ENCODE measurements at regions not wholly inside any gene's neighbourhood (a gene's known extent, or its start where the extent isn't known, plus 50 kb on each side); places are given as distances from the start of the nearest gene placed in this dataset.
"Not testable (repeated sequence)": the region's sequence is repeated elsewhere in the genome, so short reads cannot be mapped to it uniquely, and the experiment has no call there.

- no peaks in the 10 kb centered on the region for H3K27me3 ChIP-seq (ENCODE audit: insufficient read depth, low read length)
- H2AFZ ChIP-seq (ENCODE audit: low read length, unreplicated experiment) = no peak overlapping the region
- no peak overlapping the region for H3K27ac ChIP-seq (ENCODE audit: low read depth, low read length)
- H3K36me3 ChIP-seq (ENCODE audit: insufficient read depth, low read length) = no peaks in the 10 kb centered on the region
- H3K4me3 ChIP-seq (ENCODE audit: low read depth, low read length) = no peak overlapping the region
- no peaks in the 10 kb centered on the region for H3K4me1 ChIP-seq (ENCODE audit: control insufficient read depth, insufficient read depth, low read length, unreplicated experiment)
- no peaks in the 10 kb centered on the region for H3K79me2 ChIP-seq (ENCODE audit: control insufficient read depth, insufficient read depth, low read length, unreplicated experiment)
Measured at GRCh38 chr11:50178737-50179136, 146.1 kb downstream of the OR4C45 start.

DNA sequence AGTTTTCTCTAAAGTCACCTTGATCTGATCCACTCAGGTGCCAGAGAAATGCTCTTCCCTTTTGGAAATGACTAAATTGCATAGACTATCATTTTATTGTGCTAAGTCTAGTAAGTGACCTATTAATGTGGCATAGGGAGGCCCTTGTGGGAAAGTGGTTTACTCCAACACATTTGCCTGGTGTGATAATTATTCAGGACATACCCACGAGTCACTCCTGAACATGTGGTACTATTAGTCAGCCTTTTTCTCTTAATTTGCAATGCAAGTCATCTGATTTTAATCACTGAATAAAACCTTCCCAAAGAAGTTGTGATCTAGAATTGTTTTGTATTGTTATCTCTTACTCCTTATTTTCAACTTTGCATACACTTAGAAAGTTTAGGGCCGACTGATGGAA, 148.7 kb downstream of the OR4C45 start:
- no peaks in the 10 kb centered on the region for H3K4me1 ChIP-seq (ENCODE audit: control insufficient read depth, insufficient read depth, low read length, unreplicated experiment)
- no peaks in the 10 kb centered on the region for H3K79me2 ChIP-seq (ENCODE audit: control insufficient read depth, insufficient read depth, low read length, unreplicated experiment)
- H2AFZ ChIP-seq (ENCODE audit: low read length, unreplicated experiment) = no peak overlapping the region
- H3K36me3 ChIP-seq (ENCODE audit: insufficient read depth, low read length) = no peaks in the 10 kb centered on the region
- no peak overlapping the region for H3K27ac ChIP-seq (ENCODE audit: low read depth, low read length)
- H3K4me3 ChIP-seq (ENCODE audit: low read depth, low read length) = no peak overlapping the region
- no peaks in the 10 kb centered on the region for H3K27me3 ChIP-seq (ENCODE audit: insufficient read depth, low read length)

- no peaks in the 10 kb centered on the region for H3K79me2 ChIP-seq (ENCODE audit: control insufficient read depth, insufficient read depth, low read length, unreplicated experiment)
- H3K27me3 ChIP-seq (ENCODE audit: insufficient read depth, low read length) = no peaks in the 10 kb centered on the region
- H3K4me1 ChIP-seq (ENCODE audit: control insufficient read depth, insufficient read depth, low read length, unreplicated experiment) = no peaks in the 10 kb centered on the region
- no peak overlapping the region for H2AFZ ChIP-seq (ENCODE audit: low read length, unreplicated experiment)
- no peak overlapping the region for H3K27ac ChIP-seq (ENCODE audit: low read depth, low read length)
- no peak overlapping the region for H3K4me3 ChIP-seq (ENCODE audit: low read depth, low read length)
- no peaks in the 10 kb centered on the region for H3K36me3 ChIP-seq (ENCODE audit: insufficient read depth, low read length)
Measured at GRCh38 chr11:50182486-50182885, 149.8 kb downstream of the OR4C45 start.

GRCh38 chr11:50183170-50183569, 150.5 kb downstream of the OR4C45 start:
- H3K4me1 ChIP-seq (ENCODE audit: control insufficient read depth, insufficient read depth, low read length, unreplicated experiment); H3K79me2 ChIP-seq (ENCODE audit: control insufficient read depth, insufficient read depth, low read length, unreplicated experiment); H2AFZ ChIP-seq (ENCODE audit: low read length, unreplicated experiment); H3K27me3 ChIP-seq (ENCODE audit: insufficient read depth, low read length); H3K27ac ChIP-seq (ENCODE audit: low read depth, low read length); H3K4me3 ChIP-seq (ENCODE audit: low read depth, low read length); H3K36me3 ChIP-seq (ENCODE audit: insufficient read depth, low read length): not testable (repeated sequence)

GRCh38 chr11:50186146-50186545, 153.5 kb downstream of the OR4C45 start:
- H2AFZ ChIP-seq (ENCODE audit: low read length, unreplicated experiment) = no peak overlapping the region
- H3K79me2 ChIP-seq (ENCODE audit: control insufficient read depth, insufficient read depth, low read length, unreplicated experiment) = no peaks in the 10 kb centered on the region
- no peak overlapping the region for H3K4me3 ChIP-seq (ENCODE audit: low read depth, low read length)
- H3K27me3 ChIP-seq (ENCODE audit: insufficient read depth, low read length) = no peaks in the 10 kb centered on the region
- no peak overlapping the region for H3K27ac ChIP-seq (ENCODE audit: low read depth, low read length)
- H3K36me3 ChIP-seq (ENCODE audit: insufficient read depth, low read length) = no peaks in the 10 kb centered on the region
- H3K4me1 ChIP-seq (ENCODE audit: control insufficient read depth, insufficient read depth, low read length, unreplicated experiment) = no peaks in the 10 kb centered on the region

DNA sequence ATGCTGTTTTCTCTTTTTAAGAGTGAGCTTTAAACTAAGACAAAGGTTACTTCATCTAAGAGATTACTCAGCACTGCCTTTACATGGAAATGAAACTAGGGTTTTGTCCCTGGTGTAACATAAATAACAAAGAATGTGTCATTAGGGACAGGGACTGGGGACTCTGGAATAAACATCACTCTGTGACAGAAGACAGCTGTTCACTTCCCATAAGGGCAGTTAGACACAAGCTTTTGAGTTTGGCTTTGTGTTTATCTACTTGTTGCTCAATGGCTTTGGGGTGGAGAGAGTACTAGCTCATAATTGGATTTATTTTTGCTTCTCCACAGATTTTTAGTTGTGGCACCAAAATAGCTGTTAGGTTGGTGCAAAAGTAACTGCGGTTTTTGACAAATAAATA, 154.5 kb downstream of the OR4C45 start:
- no peaks in the 10 kb centered on the region for H3K4me1 ChIP-seq (ENCODE audit: control insufficient read depth, insufficient read depth, low read length, unreplicated experiment)
- no peak overlapping the region for H3K27ac ChIP-seq (ENCODE audit: low read depth, low read length)
- no peak overlapping the region for H2AFZ ChIP-seq (ENCODE audit: low read length, unreplicated experiment)
- no peak overlapping the region for H3K4me3 ChIP-seq (ENCODE audit: low read depth, low read length)
- no peaks in the 10 kb centered on the region for H3K36me3 ChIP-seq (ENCODE audit: insufficient read depth, low read length)
- H3K27me3 ChIP-seq (ENCODE audit: insufficient read depth, low read length) = no peaks in the 10 kb centered on the region
- H3K79me2 ChIP-seq (ENCODE audit: control insufficient read depth, insufficient read depth, low read length, unreplicated experiment) = no peaks in the 10 kb centered on the region

DNA sequence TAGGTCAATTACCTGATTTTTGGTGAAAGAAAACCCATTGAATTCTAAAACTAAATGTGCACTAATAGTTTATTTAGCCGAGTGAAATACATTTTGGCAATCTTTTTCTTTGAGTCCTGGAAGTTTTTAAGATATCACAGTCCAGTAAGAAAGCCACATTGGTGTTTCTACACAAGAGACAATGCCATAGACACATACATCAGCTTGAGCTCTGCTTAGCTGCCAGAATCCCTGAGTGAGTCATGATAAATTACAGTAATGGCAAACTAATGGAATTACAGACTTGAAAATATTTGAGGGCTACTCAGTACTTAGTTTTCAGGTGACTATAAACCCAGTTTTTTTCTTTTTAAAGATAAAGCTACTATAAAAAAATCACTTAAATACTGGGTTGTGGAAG, 155.4 kb downstream of the OR4C45 start:
- no peaks in the 10 kb centered on the region for H3K36me3 ChIP-seq (ENCODE audit: insufficient read depth, low read length)
- no peaks in the 10 kb centered on the region for H3K4me1 ChIP-seq (ENCODE audit: control insufficient read depth, insufficient read depth, low read length, unreplicated experiment)
- H3K79me2 ChIP-seq (ENCODE audit: control insufficient read depth, insufficient read depth, low read length, unreplicated experiment) = no peaks in the 10 kb centered on the region
- H3K4me3 ChIP-seq (ENCODE audit: low read depth, low read length) = no peak overlapping the region
- no peak overlapping the region for H3K27ac ChIP-seq (ENCODE audit: low read depth, low read length)
- H3K27me3 ChIP-seq (ENCODE audit: insufficient read depth, low read length) = no peaks in the 10 kb centered on the region
- no peak overlapping the region for H2AFZ ChIP-seq (ENCODE audit: low read length, unreplicated experiment)

- Histone ChIP-seq H3K4me3 (ENCODE audit: low read depth, low read length) (no peak overlapping the region), H3K36me3 (ENCODE audit: insufficient read depth, low read length) (no peaks in the 10 kb centered on the region), H3K79me2 (ENCODE audit: control insufficient read depth, insufficient read depth, low read length, unreplicated experiment) (no peaks in the 10 kb centered on the region), H3K27ac (ENCODE audit: low read depth, low read length) (no peak overlapping the region), H3K4me1 (ENCODE audit: control insufficient read depth, insufficient read depth, low read length, unreplicated experiment) (no peaks in the 10 kb centered on the region), H3K27me3 (ENCODE audit: insufficient read depth, low read length) (no peaks in the 10 kb centered on the region), H2AFZ (ENCODE audit: low read length, unreplicated experiment) (no peak overlapping the region)
Measured at GRCh38 chr11:50192743-50193142, 160.1 kb downstream of the OR4C45 start.

- H3K79me2 ChIP-seq (ENCODE audit: control insufficient read depth, insufficient read depth, low read length, unreplicated experiment) = no peaks in the 10 kb centered on the region
- no peak overlapping the region for H3K27ac ChIP-seq (ENCODE audit: low read depth, low read length)
- H2AFZ ChIP-seq (ENCODE audit: low read length, unreplicated experiment) = no peak overlapping the region
- H3K27me3 ChIP-seq (ENCODE audit: insufficient read depth, low read length) = no peaks in the 10 kb centered on the region
- no peaks in the 10 kb centered on the region for H3K4me1 ChIP-seq (ENCODE audit: control insufficient read depth, insufficient read depth, low read length, unreplicated experiment)
- no peak overlapping the region for H3K4me3 ChIP-seq (ENCODE audit: low read depth, low read length)
- H3K36me3 ChIP-seq (ENCODE audit: insufficient read depth, low read length) = no peaks in the 10 kb centered on the region
Measured at GRCh38 chr11:50214376-50214775, 181.7 kb downstream of the OR4C45 start.

DNA sequence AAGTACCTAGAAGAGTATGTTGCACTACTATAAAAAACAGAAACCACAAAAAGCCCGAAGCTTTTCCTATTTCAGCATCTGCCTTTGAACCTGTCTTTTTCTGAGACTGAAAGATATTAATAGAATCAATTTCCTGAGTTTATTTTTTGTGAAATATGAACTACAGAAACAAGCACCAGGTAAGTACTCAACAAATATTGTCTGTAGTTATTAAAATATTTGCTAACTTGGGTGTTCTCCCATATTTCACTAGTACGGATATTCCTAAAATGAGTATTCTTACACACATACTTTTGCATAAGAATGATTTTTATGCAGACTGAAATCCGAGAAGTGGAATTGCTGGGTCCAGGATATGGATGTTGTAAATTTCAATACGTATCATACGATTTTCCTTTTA, 188.0 kb downstream of the OR4C45 start:
- Histone ChIP-seq H3K79me2 (ENCODE audit: control insufficient read depth, insufficient read depth, low read length, unreplicated experiment) (no peaks in the 10 kb centered on the region), H3K4me3 (ENCODE audit: low read depth, low read length) (no peak overlapping the region), H3K27me3 (ENCODE audit: insufficient read depth, low read length) (no peaks in the 10 kb centered on the region), H3K36me3 (ENCODE audit: insufficient read depth, low read length) (no peaks in the 10 kb centered on the region), H2AFZ (ENCODE audit: low read length, unreplicated experiment) (no peak overlapping the region), H3K4me1 (ENCODE audit: control insufficient read depth, insufficient read depth, low read length, unreplicated experiment) (no peaks in the 10 kb centered on the region), H3K27ac (ENCODE audit: low read depth, low read length) (no peak overlapping the region)

- not testable (repeated sequence) for H3K36me3 ChIP-seq (ENCODE audit: insufficient read depth, low read length); H2AFZ ChIP-seq (ENCODE audit: low read length, unreplicated experiment); H3K4me3 ChIP-seq (ENCODE audit: low read depth, low read length); H3K27me3 ChIP-seq (ENCODE audit: insufficient read depth, low read length); H3K79me2 ChIP-seq (ENCODE audit: control insufficient read depth, insufficient read depth, low read length, unreplicated experiment); H3K4me1 ChIP-seq (ENCODE audit: control insufficient read depth, insufficient read depth, low read length, unreplicated experiment); H3K27ac ChIP-seq (ENCODE audit: low read depth, low read length)
Measured at GRCh38 chr11:50238368-50238767, 205.7 kb downstream of the OR4C45 start.

DNA sequence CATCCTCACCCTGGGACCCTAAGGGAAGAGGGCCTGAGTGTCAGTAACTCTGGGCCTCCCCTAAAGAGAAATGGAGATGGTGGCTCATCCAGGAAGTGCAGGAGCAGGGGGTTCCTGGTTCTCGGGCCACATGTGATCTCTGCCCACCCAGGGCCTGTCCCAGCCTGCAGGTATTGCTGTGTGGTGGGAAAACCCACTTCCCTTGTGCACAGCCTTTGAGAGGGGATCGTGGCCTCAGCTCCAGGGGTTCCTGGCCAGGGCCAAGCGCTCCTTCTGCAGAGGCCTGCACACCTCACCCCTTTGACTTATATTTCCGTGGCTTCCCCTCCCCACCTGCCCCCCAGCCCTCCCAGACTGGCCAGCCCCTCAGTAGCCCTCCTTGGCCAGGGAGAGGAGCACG, 213.5 kb downstream of the OR4C45 start:
- H3K36me3 ChIP-seq (ENCODE audit: insufficient read depth, low read length) = no peaks in the 10 kb centered on the region
- no peak overlapping the region for H2AFZ ChIP-seq (ENCODE audit: low read length, unreplicated experiment)
- no peaks in the 10 kb centered on the region for H3K4me1 ChIP-seq (ENCODE audit: control insufficient read depth, insufficient read depth, low read length, unreplicated experiment)
- no peaks in the 10 kb centered on the region for H3K27me3 ChIP-seq (ENCODE audit: insufficient read depth, low read length)
- no peak overlapping the region for H3K4me3 ChIP-seq (ENCODE audit: low read depth, low read length)
- no peak overlapping the region for H3K27ac ChIP-seq (ENCODE audit: low read depth, low read length)
- no peaks in the 10 kb centered on the region for H3K79me2 ChIP-seq (ENCODE audit: control insufficient read depth, insufficient read depth, low read length, unreplicated experiment)
